Fibroblast of lung (primary cell): ENCODE measurements at regions not wholly inside any gene's neighbourhood (a gene's known extent, or its start where the extent isn't known, plus 50 kb on each side); places are given as distances from the start of the nearest gene placed in this dataset.

ENCODE experiments used
- DNase-seq, 2 donors: peaks; one replicate each; pipeline versions ENCODE4 v3.0.0 to v3.0.0-alpha.2; 2010; ENCODE audit warnings: low read depth in 2 of 2
- H2AFZ ChIP-seq: 2 replicates; pipeline ENCODE4 v1.5.1; 2012; ENCODE audit warnings: low read length, control low read depth, inconsistent platforms
- H3K27ac ChIP-seq: 2 replicates; pipeline ENCODE4 v1.5.1; 2011; ENCODE audit warnings: low read length, control low read depth; ENCODE audit not compliant: insufficient read depth
- H3K27me3 ChIP-seq: 2 replicates; pipeline ENCODE4 v1.5.1; 2011; ENCODE audit warnings: mild to moderate bottlenecking, low read length; ENCODE audit not compliant: control insufficient read depth, insufficient read depth
- H3K36me3 ChIP-seq: 2 replicates; pipeline ENCODE4 v1.5.1; 2011; ENCODE audit warnings: low read length; ENCODE audit not compliant: control insufficient read depth, insufficient read depth
- H3K4me1 ChIP-seq: 2 replicates; pipeline ENCODE4 v1.5.1; 2011; ENCODE audit warnings: low read length; ENCODE audit not compliant: control insufficient read depth, insufficient read depth; ENCODE audit errors: extremely low read depth
- H3K4me2 ChIP-seq: 2 replicates; pipeline ENCODE4 v1.5.1; 2011; ENCODE audit warnings: low read length, control low read depth; ENCODE audit not compliant: insufficient read depth; ENCODE audit errors: extremely low read depth
- H3K4me3 ChIP-seq, 4 experiments: fragments of 200-600 bp in 1 of 4; sonication (generic) in 1 of 4; replicated peaks in 1 of 4; 2 replicates each; pipeline ENCODE4 v1.5.1; 2011 to 2016; ENCODE audit warnings: low read length in 4 of 4, low read depth in 3 of 4, mild to moderate bottlenecking in 3 of 4, control low read depth in 2 of 4, inconsistent platforms in 1 of 4, mixed read lengths in 1 of 4; ENCODE audit not compliant: insufficient read depth in 1 of 4; ENCODE audit errors: control extremely low read depth in 1 of 4
- H3K79me2 ChIP-seq: 2 replicates; pipeline ENCODE4 v1.5.1; 2012; ENCODE audit warnings: mild to moderate bottlenecking, low read length, inconsistent platforms; ENCODE audit not compliant: control insufficient read depth, insufficient read depth
- H3K9ac ChIP-seq: 2 replicates; pipeline ENCODE4 v1.5.1; 2011; ENCODE audit warnings: mild to moderate bottlenecking, low read length, control low read depth; ENCODE audit not compliant: insufficient read depth
- H3K9me3 ChIP-seq: 2 replicates; pipeline ENCODE4 v1.5.1; 2012; ENCODE audit warnings: low read depth, low read length; ENCODE audit not compliant: control insufficient read depth, insufficient read depth
- H4K20me1 ChIP-seq: 2 replicates; pipeline ENCODE4 v1.5.1; 2011; ENCODE audit warnings: low read length; ENCODE audit not compliant: control insufficient read depth, insufficient read depth; ENCODE audit errors: extremely low read depth
- CTCF ChIP-seq, 2 donors: IDR thresholded peaks in 1 of 2; conservative IDR thresholded peaks in 1 of 2; 1 replicate in 1 of 2; 2 replicates in 1 of 2; pipeline ENCODE4 v1.5.1; 2011 to 2012; ENCODE audit warnings: low read length in 2 of 2, control low read depth in 1 of 2, inconsistent platforms in 1 of 2, low read depth in 1 of 2, mild to moderate bottlenecking in 1 of 2
- EZH2 ChIP-seq: IDR thresholded peaks from 2 replicates; pipeline ENCODE4 v1.5.1; 2012; ENCODE audit warnings: low read length, control low read depth, mild to moderate bottlenecking; ENCODE audit errors: missing control alignments

- no peaks in the 10 kb centered on the region for H3K36me3 ChIP-seq
- no peaks in the 10 kb centered on the region for H3K27me3 ChIP-seq
- H3K4me2 ChIP-seq = no peak overlapping the region
- DNase-seq = peak; percentile 24 to 84
- H3K4me3 ChIP-seq = no peak overlapping the region
- no peak overlapping the region for H2AFZ ChIP-seq
- H4K20me1 ChIP-seq = no peaks in the 10 kb centered on the region
- no peaks in the 10 kb centered on the region for H3K9me3 ChIP-seq
- TF ChIP-seq CTCF (conservative IDR thresholded peaks at IDR 0.05 in 1 of 2, IDR thresholded peaks at IDR 0.05 in 1 of 2; ENCODE audit: low read depth in 1 of 2, low read length in 2 of 2) (no peak), EZH2 (no peak)
- no peak overlapping the region for H3K27ac ChIP-seq
- no peak overlapping the region for H3K9ac ChIP-seq
- no peaks in the 10 kb centered on the region for H3K79me2 ChIP-seq
- H3K4me1 ChIP-seq = no peaks in the 10 kb centered on the region
Measured at GRCh38 chr4:14446311-14446710, 556.0 kb upstream of the CPEB2 start.

- Histone ChIP-seq H3K4me1 (no peaks in the 10 kb centered on the region), H3K27me3 (no peaks in the 10 kb centered on the region), H4K20me1 (no peaks in the 10 kb centered on the region), H3K4me2 (no peak overlapping the region), H3K36me3 (no peaks in the 10 kb centered on the region), H3K9me3 (no peaks in the 10 kb centered on the region), H2AFZ (no peak overlapping the region), H3K79me2 (no peaks in the 10 kb centered on the region), H3K4me3 (no peak overlapping the region), H3K9ac (no peak overlapping the region), H3K27ac (no peak overlapping the region)
- TF ChIP-seq EZH2 (no peak), CTCF (conservative IDR thresholded peaks at IDR 0.05 in 1 of 2, IDR thresholded peaks at IDR 0.05 in 1 of 2; ENCODE audit: low read depth in 1 of 2, low read length in 2 of 2) (no peak)
- no peak for DNase-seq
Measured at GRCh38 chr4:14446904-14447303, 555.4 kb upstream of the CPEB2 start.

GRCh38 chr4:14449308-14449707 lies 553.0 kb upstream of the CPEB2 start:
- Histone ChIP-seq H3K9me3 (no peaks in the 10 kb centered on the region), H3K4me1 (no peaks in the 10 kb centered on the region), H3K36me3 (no peaks in the 10 kb centered on the region), H3K9ac (no peak overlapping the region), H2AFZ (no peak overlapping the region), H3K27ac (no peak overlapping the region), H4K20me1 (no peaks in the 10 kb centered on the region), H3K79me2 (no peaks in the 10 kb centered on the region), H3K27me3 (no peaks in the 10 kb centered on the region), H3K4me2 (no peak overlapping the region), H3K4me3 (no peak overlapping the region)
- TF ChIP-seq CTCF (conservative IDR thresholded peaks at IDR 0.05 in 1 of 2, IDR thresholded peaks at IDR 0.05 in 1 of 2; ENCODE audit: low read depth in 1 of 2, low read length in 2 of 2) = no peak
- TF ChIP-seq EZH2 = no peak
- DNase-seq = no peak
